Activated naive CD8-positive, alpha-beta T cell treated with anti-CD3 and anti-CD28 coated beads for 36 hours (primary cell): ENCODE measurements at regions not wholly inside any gene's neighbourhood (a gene's known extent, or its start where the extent isn't known, plus 50 kb on each side); places are given as distances from the start of the nearest gene placed in this dataset.
"Not testable (repeated sequence)": the region's sequence is repeated elsewhere in the genome, so short reads cannot be mapped to it uniquely, and the experiment has no call there.

Source experiments
- DNase-seq: peaks from one replicate; pipeline ENCODE4 v3.0.0; 2021
- H3K27ac Mint-ChIP-seq: one replicate; pipeline ENCODE4 v1.8.0; 2022; ENCODE audit warnings: mild to moderate bottlenecking, moderate library complexity, mixed read lengths
- H3K27me3 Mint-ChIP-seq: one replicate; pipeline ENCODE4 v1.8.0; 2022; ENCODE audit warnings: mild to moderate bottlenecking, mixed read lengths
- H3K36me3 Mint-ChIP-seq: one replicate; pipeline ENCODE4 v1.8.0; 2021; ENCODE audit warnings: mild to moderate bottlenecking, mixed read lengths
- H3K4me1 Mint-ChIP-seq: one replicate; pipeline ENCODE4 v1.8.0; 2021; ENCODE audit warnings: mixed read lengths
- H3K4me3 Mint-ChIP-seq: one replicate; pipeline ENCODE4 v1.8.0; 2022; ENCODE audit warnings: mild to moderate bottlenecking, moderate library complexity, mixed read lengths
- H3K9me3 Mint-ChIP-seq: one replicate; pipeline ENCODE4 v1.8.0; 2022; ENCODE audit warnings: mixed read lengths

- H3K4me3 Mint-ChIP-seq: no peak overlapping the region
- no peaks in the 10 kb centered on the region for H3K27me3 Mint-ChIP-seq
- no peaks in the 10 kb centered on the region for H3K4me1 Mint-ChIP-seq
- H3K9me3 Mint-ChIP-seq: peaks cover 3% of the 10 kb centered on the region
- H3K36me3 Mint-ChIP-seq: no peaks in the 10 kb centered on the region
- DNase-seq: no peak
- H3K27ac Mint-ChIP-seq: no peak overlapping the region
Measured at GRCh38 chr1:73310797-73311381, 887.1 kb downstream of the LRRIQ3 start.

GRCh38 chr1:73306899-73307555, 890.9 kb downstream of the LRRIQ3 start:
- Mint-ChIP-seq H3K4me3 (no peak overlapping the region), H3K27me3 (no peaks in the 10 kb centered on the region), H3K4me1 (no peaks in the 10 kb centered on the region), H3K27ac (no peak overlapping the region), H3K9me3 (no peaks in the 10 kb centered on the region), H3K36me3 (no peaks in the 10 kb centered on the region)
- DNase-seq: no peak

GRCh38 chr1:73273886-73274285, 924.1 kb downstream of the LRRIQ3 start:
- H3K27ac Mint-ChIP-seq: no peak overlapping the region
- peaks cover 10% of the 10 kb centered on the region for H3K9me3 Mint-ChIP-seq
- H3K27me3 Mint-ChIP-seq: no peaks in the 10 kb centered on the region
- H3K4me3 Mint-ChIP-seq: no peak overlapping the region
- no peaks in the 10 kb centered on the region for H3K4me1 Mint-ChIP-seq
- DNase-seq: no peak
- no peaks in the 10 kb centered on the region for H3K36me3 Mint-ChIP-seq

GRCh38 chr1:73245196-73245595, 952.8 kb downstream of the LRRIQ3 start:
- not testable (repeated sequence) for H3K4me3 Mint-ChIP-seq, H3K4me1 Mint-ChIP-seq, H3K36me3 Mint-ChIP-seq, H3K27me3 Mint-ChIP-seq, DNase-seq, H3K27ac Mint-ChIP-seq
- H3K9me3 Mint-ChIP-seq: peaks cover 25% of the 10 kb centered on the region

DNA sequence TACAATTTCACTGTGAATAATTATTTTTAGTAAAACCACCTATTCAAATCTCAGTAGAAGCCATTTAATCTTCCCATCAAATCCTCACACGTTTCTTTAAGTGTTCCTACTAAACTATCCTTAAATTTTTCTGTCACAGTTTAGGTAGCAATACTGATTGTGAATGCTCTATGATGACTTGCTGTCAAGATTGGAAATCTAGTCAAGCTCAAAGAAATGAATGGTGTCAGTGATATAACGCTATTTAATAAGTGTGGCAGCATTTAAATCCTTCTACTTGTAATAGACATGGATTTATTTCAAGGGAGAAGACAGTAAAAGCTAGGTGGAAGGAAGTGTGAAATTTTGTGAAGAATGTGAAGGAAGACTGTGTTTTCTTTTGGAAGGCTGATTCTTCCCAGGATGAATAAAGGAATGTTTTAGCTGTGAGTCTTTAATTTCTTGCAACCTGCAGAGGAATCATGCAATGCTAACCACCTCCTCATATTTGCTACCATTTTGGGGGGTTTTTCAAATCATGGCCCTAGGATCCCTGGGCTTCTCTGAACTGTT, 936.7 kb upstream of the NEGR1 start:
- no peak for DNase-seq
- H3K4me1 Mint-ChIP-seq: no peaks in the 10 kb centered on the region
- peaks cover 13% of the 10 kb centered on the region for H3K9me3 Mint-ChIP-seq
- no peaks in the 10 kb centered on the region for H3K27me3 Mint-ChIP-seq
- H3K4me3 Mint-ChIP-seq: no peak overlapping the region
- no peaks in the 10 kb centered on the region for H3K36me3 Mint-ChIP-seq
- H3K27ac Mint-ChIP-seq: no peak overlapping the region

DNA sequence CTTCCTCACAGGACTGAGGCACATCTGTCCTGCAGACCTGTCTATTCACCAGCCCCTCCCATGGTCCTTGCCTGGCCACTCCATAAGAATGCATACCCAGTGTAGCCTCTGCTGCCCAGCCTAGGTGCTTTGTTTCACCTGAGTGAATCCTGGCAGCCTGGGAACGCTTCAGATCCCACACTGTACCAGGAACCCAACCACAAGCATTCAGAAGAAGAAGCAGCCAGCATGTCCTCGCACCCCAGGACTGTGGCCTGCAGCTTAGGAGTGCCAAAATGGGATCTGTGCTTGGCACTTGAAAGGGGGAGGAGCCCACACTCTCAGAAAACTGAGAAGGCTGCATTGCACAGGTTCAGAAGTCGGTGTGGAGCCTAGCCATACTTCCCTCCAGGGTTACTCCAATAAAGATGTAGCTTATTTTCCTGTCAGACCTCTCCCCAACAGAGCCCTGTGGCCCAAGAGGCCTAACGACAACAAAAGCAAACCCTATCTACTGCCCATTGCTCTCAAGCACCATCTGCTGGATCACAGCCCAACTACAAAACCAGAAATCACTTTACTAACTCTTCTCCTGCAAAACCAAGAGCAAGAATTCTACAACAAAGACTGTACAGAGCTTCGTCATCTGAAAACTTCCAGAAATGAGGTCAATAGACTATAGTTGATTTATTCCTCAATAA, 923.1 kb upstream of the NEGR1 start:
- Mint-ChIP-seq H3K9me3 (peaks cover 1% of the 10 kb centered on the region), H3K4me1 (no peaks in the 10 kb centered on the region), H3K4me3 (no peak overlapping the region), H3K36me3 (no peaks in the 10 kb centered on the region), H3K27ac (no peak overlapping the region), H3K27me3 (no peaks in the 10 kb centered on the region)
- no peak for DNase-seq

GRCh38 chr1:73197972-73198371, 915.6 kb upstream of the NEGR1 start:
- H3K27ac Mint-ChIP-seq: no peak overlapping the region
- DNase-seq: no peak
- H3K4me1 Mint-ChIP-seq: no peaks in the 10 kb centered on the region
- no peak overlapping the region for H3K4me3 Mint-ChIP-seq
- no peaks in the 10 kb centered on the region for H3K27me3 Mint-ChIP-seq
- no peaks in the 10 kb centered on the region for H3K36me3 Mint-ChIP-seq
- H3K9me3 Mint-ChIP-seq: no peaks in the 10 kb centered on the region

GRCh38 chr1:73194965-73195364, 912.6 kb upstream of the NEGR1 start:
- Mint-ChIP-seq H3K27ac (no peak overlapping the region), H3K36me3 (no peaks in the 10 kb centered on the region), H3K27me3 (no peaks in the 10 kb centered on the region), H3K4me3 (no peak overlapping the region), H3K4me1 (no peaks in the 10 kb centered on the region), H3K9me3 (no peaks in the 10 kb centered on the region)
- no peak for DNase-seq

DNA sequence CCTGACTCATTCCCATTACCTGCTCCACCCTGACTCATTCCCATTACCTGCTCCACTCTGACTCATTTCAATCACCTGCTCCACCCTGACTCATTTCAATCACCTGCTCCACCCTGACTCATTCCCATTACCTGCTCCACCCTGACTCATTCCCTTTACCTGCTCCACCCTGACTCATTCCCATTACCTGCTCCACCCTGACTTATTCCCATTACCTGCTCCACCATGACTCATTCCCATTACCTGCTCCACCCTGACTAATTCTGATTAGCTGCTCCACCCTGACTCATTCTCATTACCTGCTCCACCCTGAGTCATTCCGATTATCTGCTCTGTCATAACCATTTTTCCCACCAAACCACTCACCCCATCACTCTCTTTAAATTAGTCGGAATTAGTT, 901.2 kb upstream of the NEGR1 start:
- not testable (repeated sequence) for H3K36me3 Mint-ChIP-seq, H3K27me3 Mint-ChIP-seq, H3K27ac Mint-ChIP-seq, H3K4me1 Mint-ChIP-seq, H3K4me3 Mint-ChIP-seq, DNase-seq, H3K9me3 Mint-ChIP-seq

DNA sequence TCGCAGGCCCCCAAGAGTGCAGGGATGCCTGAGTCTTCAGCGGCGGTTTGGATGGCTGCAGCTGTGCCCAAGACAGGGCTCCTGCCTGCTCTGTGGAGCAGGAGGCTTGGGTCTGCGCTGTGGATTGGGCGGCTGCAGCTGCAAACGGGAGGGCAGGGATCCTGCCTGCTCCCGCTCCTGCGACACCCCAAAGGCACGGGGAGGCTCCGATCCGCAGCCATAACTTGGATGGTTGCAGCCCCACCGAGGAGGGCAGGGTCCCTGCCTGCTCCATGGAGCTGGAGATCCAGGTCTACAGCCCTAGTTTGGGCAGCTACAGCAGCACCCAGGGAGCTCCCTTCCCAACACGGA, 898.8 kb upstream of the NEGR1 start:
- Mint-ChIP-seq H3K27me3 (no peaks in the 10 kb centered on the region), H3K4me3 (no peak overlapping the region), H3K4me1 (no peaks in the 10 kb centered on the region), H3K36me3 (no peaks in the 10 kb centered on the region), H3K27ac (no peak overlapping the region), H3K9me3 (peaks cover 8% of the 10 kb centered on the region)
- DNase-seq: no peak

- H3K27ac Mint-ChIP-seq: no peak overlapping the region
- no peaks in the 10 kb centered on the region for H3K27me3 Mint-ChIP-seq
- no peaks in the 10 kb centered on the region for H3K4me1 Mint-ChIP-seq
- peaks cover 8% of the 10 kb centered on the region for H3K9me3 Mint-ChIP-seq
- no peak for DNase-seq
- H3K4me3 Mint-ChIP-seq: no peak overlapping the region
- no peaks in the 10 kb centered on the region for H3K36me3 Mint-ChIP-seq
Measured at GRCh38 chr1:73180397-73181189, 898.3 kb upstream of the NEGR1 start.

DNA sequence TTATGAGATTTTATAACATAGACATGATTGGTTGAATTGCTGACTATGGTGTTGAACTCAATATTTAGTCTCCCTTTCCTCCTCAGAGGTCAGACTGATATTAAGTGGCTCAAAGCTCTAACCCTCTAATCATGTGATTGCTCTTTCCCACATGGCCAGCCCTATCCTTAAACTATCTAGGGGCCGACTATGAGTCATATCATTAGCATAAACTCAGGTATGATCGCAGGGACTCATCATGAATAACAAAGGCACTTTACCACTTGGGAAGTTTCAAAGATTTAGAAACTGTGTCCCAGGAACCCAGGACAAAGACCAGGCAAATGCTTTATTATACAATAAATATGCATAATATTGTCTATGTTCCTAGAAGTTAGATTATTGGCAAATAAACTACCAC, 894.6 kb upstream of the NEGR1 start:
- H3K4me1 Mint-ChIP-seq: no peaks in the 10 kb centered on the region
- no peak overlapping the region for H3K4me3 Mint-ChIP-seq
- H3K9me3 Mint-ChIP-seq: peaks cover under 1% of the 10 kb centered on the region
- no peaks in the 10 kb centered on the region for H3K27me3 Mint-ChIP-seq
- DNase-seq: no peak
- H3K36me3 Mint-ChIP-seq: no peaks in the 10 kb centered on the region
- H3K27ac Mint-ChIP-seq: no peak overlapping the region

DNA sequence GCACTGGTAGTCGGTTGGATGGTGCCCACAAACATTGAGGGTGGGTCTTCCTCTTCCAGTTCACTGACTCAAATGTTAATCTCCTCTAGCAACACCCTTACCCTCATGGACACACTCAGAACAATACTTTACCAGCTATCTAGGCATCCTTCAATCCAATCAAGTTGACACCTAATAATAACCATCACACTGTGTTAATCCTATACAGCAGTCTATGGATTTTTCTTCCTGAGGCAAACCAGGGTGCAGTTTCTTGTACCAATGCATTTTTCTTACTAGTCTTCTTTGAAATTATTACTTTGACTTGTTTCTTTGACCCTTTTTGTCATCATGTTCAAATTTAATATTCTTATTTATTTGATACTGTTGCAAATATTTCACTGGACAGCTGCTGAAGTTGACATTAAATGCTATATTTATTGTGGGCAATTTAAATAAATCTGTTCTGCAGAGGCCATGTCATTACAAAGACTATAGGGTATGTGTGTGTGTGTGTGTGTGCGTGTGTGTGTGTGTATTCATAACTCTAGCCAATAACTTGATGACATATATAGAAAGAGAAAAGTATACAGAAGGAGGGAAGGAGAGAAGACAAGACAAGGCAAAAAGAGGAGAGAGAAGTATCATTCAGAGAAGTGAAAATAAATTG, 884.8 kb upstream of the NEGR1 start:
- no peaks in the 10 kb centered on the region for H3K27me3 Mint-ChIP-seq
- no peak overlapping the region for H3K4me3 Mint-ChIP-seq
- DNase-seq: no peak
- no peaks in the 10 kb centered on the region for H3K4me1 Mint-ChIP-seq
- no peak overlapping the region for H3K27ac Mint-ChIP-seq
- H3K36me3 Mint-ChIP-seq: no peaks in the 10 kb centered on the region
- H3K9me3 Mint-ChIP-seq: peaks cover 4% of the 10 kb centered on the region

GRCh38 chr1:73162564-73162963, 880.2 kb upstream of the NEGR1 start:
- Mint-ChIP-seq H3K27ac (no peak overlapping the region), H3K4me1 (no peaks in the 10 kb centered on the region), H3K4me3 (no peak overlapping the region), H3K9me3 (peaks cover 4% of the 10 kb centered on the region), H3K36me3 (no peaks in the 10 kb centered on the region), H3K27me3 (no peaks in the 10 kb centered on the region)
- no peak for DNase-seq

DNA sequence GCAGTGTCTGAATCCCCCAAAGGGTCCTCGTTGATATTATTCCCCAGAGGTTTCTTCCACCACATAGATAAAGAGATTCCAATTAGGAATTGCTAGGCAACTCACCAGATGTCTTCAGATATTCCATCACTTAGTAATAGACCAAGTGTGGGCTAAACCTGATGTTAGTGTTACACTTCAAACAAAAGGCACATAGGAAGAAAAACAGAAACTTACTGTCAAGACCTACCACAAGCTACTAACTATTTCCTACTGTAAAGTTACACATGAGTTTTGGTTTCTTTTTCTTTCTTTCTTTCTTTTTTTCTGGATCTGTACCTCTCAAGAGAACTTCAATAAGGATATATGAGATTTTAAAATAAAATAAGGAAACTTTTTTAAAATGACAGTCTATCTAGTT, 879.1 kb upstream of the NEGR1 start:
- DNase-seq: no peak
- Mint-ChIP-seq H3K27ac (no peak overlapping the region), H3K9me3 (peaks cover 6% of the 10 kb centered on the region), H3K36me3 (no peaks in the 10 kb centered on the region), H3K4me1 (no peaks in the 10 kb centered on the region), H3K4me3 (no peak overlapping the region), H3K27me3 (no peaks in the 10 kb centered on the region)
